ENCODE measurements at regions not wholly inside any gene's neighbourhood (a gene's known extent, or its start where the extent isn't known, plus 50 kb on each side); places are given as distances from the start of the nearest gene placed in this dataset.

- TF ChIP-seq CTCF (IDR thresholded peaks at IDR 0.05): no peak
- TF ChIP-seq POLR2A (IDR thresholded peaks at IDR 0.05): no peak
- no peak for TF ChIP-seq POLR2AphosphoS5 (IDR thresholded peaks at IDR 0.05)
These were observed 380.8 kb upstream of the SPRY2 start for GRCh38 chr13:80721689-80722088.

All from upper lobe of left lung (tissue), 4 donors.